Mucosa of stomach (tissue), 1 donor: ENCODE measurements at regions not wholly inside any gene's neighbourhood (a gene's known extent, or its start where the extent isn't known, plus 50 kb on each side); places are given as distances from the start of the nearest gene placed in this dataset.

Experiments
- H3K27me3 ChIP-seq: one replicate; pipeline ENCODE4 v1.7.0; 2013; ENCODE audit warnings: mild to moderate bottlenecking, low read length; ENCODE audit not compliant: control insufficient read depth, insufficient read depth
- H3K36me3 ChIP-seq: one replicate; pipeline ENCODE4 v1.7.0; 2013; ENCODE audit warnings: low read length; ENCODE audit not compliant: control insufficient read depth, insufficient read depth
- H3K4me1 ChIP-seq: one replicate; pipeline ENCODE4 v1.7.0; 2013; ENCODE audit warnings: mild to moderate bottlenecking, low read length; ENCODE audit not compliant: control insufficient read depth, insufficient read depth
- H3K4me3 ChIP-seq: one replicate; pipeline ENCODE4 v1.7.0; 2013; ENCODE audit warnings: low read length
- H3K9ac ChIP-seq: one replicate; pipeline ENCODE4 v1.7.0; 2013; ENCODE audit warnings: mild to moderate bottlenecking, low read length, moderate library complexity
- H3K9me3 ChIP-seq: one replicate; pipeline ENCODE4 v1.7.0; 2013; ENCODE audit warnings: mild to moderate bottlenecking, low read length, moderate library complexity; ENCODE audit not compliant: control insufficient read depth
- donor health status: Pancreatic carcinoma.

GRCh38 chr15:70422342-70422741 is 324.6 kb upstream of the TLE3 start:
- H3K4me1 ChIP-seq: peaks cover 6% of the 10 kb centered on the region
- no peaks in the 10 kb centered on the region for H3K36me3 ChIP-seq
- no peaks in the 10 kb centered on the region for H3K9me3 ChIP-seq
- H3K27me3 ChIP-seq: peaks cover 5% of the 10 kb centered on the region
- H3K4me3 ChIP-seq: no peak overlapping the region
- no peak overlapping the region for H3K9ac ChIP-seq

GRCh38 chr15:70420948-70421482 is 323.3 kb upstream of the TLE3 start:
- Histone ChIP-seq H3K36me3 (no peaks in the 10 kb centered on the region), H3K9ac (no peak overlapping the region), H3K27me3 (peaks cover 5% of the 10 kb centered on the region), H3K9me3 (no peaks in the 10 kb centered on the region), H3K4me3 (no peak overlapping the region), H3K4me1 (peaks cover 6% of the 10 kb centered on the region)

DNA sequence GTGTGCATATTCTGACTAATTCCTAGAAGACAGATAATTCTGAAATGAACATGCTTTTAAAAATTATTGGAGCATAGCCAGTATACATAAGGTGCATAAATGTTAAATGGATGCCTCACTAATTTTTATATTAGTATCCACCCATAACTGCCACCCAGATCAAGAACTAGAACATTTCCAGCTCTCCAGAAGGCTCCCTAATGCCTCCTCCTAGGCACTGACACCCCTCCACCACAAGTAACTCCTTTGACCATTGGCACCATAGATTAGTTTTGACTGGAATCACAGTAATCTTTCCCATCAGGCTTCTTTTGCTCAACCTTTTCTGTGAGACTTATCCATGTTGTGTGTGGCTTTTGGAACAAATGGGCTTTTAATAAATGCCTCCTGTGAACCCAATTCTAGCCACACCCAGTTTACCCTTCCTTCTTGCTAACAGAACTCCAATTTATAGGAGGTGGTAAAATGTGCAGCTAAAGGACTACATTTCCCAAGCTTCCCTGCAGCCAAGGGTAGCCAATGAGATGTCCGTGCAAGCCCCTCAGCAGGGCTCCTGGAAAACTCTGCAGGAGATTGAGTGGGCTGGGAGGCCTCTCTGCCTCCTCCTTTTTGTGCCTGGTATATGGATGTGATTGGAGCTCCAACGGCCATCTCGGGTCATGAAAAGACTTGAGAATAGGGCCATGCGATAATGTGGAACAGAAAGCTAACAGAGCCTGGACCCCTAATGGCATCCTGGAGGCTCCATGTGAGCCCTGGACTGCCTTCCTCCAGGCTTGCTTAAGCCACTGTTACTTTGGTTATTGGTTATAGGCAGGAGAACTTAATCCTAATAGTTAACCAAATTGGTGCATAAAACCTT is 322.6 kb upstream of the TLE3 start:
- Histone ChIP-seq H3K9me3 (no peaks in the 10 kb centered on the region), H3K4me3 (no peak overlapping the region), H3K9ac (no peak overlapping the region), H3K27me3 (peaks cover 5% of the 10 kb centered on the region), H3K4me1 (peaks cover 6% of the 10 kb centered on the region), H3K36me3 (no peaks in the 10 kb centered on the region)

GRCh38 chr15:70418943-70419342 is 321.2 kb upstream of the TLE3 start:
- Histone ChIP-seq H3K36me3 (no peaks in the 10 kb centered on the region), H3K4me3 (no peak overlapping the region), H3K4me1 (peaks cover 6% of the 10 kb centered on the region), H3K9me3 (no peaks in the 10 kb centered on the region), H3K27me3 (peaks cover 5% of the 10 kb centered on the region), H3K9ac (no peak overlapping the region)

DNA sequence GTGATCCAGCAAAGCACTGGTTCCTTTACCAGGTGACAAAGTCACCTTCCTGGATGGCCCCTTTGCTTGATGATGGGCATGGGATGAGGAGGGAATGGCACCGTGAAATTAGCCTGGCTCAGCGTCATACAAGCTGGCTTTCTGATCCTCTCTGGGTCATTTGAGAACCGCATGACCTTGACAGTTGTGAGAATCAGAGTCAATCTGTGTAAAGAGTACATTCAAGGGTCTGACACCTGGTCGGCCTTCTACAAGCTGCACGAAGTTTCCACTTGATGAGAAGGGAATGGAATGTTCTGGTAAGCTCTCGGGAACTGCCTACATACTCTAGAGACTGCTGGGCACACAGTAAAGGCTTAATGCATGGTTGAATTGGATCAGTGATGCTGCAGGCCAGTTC is 319.8 kb upstream of the TLE3 start:
- Histone ChIP-seq H3K9ac (no peak overlapping the region), H3K4me3 (no peak overlapping the region), H3K9me3 (no peaks in the 10 kb centered on the region), H3K27me3 (peaks cover 5% of the 10 kb centered on the region), H3K4me1 (peaks cover 6% of the 10 kb centered on the region), H3K36me3 (no peaks in the 10 kb centered on the region)

DNA sequence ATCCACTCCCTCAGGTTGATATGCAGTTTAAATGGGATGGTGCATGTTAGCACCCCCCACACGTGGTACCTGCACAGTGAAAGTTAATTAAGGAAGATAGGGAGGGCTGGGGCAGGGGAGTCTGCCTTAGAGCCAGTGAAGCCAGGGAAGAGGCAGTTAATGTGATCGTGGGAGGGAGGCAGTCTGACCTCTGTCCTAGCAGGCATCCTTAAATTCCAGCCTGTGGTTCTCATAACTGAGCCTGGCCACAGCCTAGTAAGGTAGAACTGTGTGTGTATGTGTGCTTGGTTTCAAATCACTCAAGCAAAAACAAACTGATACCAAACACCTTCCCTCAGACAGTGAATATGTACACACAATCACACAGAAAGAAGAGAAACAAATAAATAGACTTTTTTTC is 319.1 kb upstream of the TLE3 start:
- Histone ChIP-seq H3K4me3 (no peak overlapping the region), H3K4me1 (peaks cover 6% of the 10 kb centered on the region), H3K9ac (no peak overlapping the region), H3K9me3 (no peaks in the 10 kb centered on the region), H3K36me3 (no peaks in the 10 kb centered on the region), H3K27me3 (peaks cover 5% of the 10 kb centered on the region)

DNA sequence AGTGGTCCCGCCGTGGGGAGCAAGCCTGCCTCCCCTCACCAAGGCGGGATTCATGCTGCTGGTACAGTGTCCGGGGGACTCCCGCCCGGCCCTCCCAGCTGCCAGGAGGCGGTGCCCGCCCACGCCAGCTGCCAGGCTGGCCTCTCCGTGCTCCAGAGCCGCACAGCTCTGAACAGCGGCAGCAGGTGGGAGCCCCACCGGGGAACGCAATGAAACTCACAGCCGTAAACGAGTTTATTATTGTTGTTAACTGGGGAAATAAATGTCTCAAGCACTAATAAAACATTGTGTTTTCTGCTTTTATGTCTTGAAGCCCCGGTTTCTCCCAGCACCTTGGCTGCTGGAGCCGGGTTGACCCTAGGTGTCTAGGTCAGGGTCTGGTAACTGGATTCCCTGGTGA is 317.7 kb upstream of the TLE3 start:
- Histone ChIP-seq H3K9me3 (no peaks in the 10 kb centered on the region), H3K4me1 (peaks cover 3% of the 10 kb centered on the region), H3K36me3 (no peaks in the 10 kb centered on the region), H3K27me3 (peaks cover 2% of the 10 kb centered on the region), H3K9ac (no peak overlapping the region), H3K4me3 (no peak overlapping the region)

GRCh38 chr15:70414626-70415025 is 316.9 kb upstream of the TLE3 start:
- H3K36me3 ChIP-seq: no peaks in the 10 kb centered on the region
- H3K4me1 ChIP-seq: no peaks in the 10 kb centered on the region
- H3K9me3 ChIP-seq: no peaks in the 10 kb centered on the region
- no peak overlapping the region for H3K4me3 ChIP-seq
- H3K27me3 ChIP-seq: no peaks in the 10 kb centered on the region
- no peak overlapping the region for H3K9ac ChIP-seq

- H3K27me3 ChIP-seq: peaks cover 3% of the 10 kb centered on the region
Observed at GRCh38 chr15:70412794-70413193, 315.1 kb upstream of the TLE3 start.

GRCh38 chr15:70411143-70411863 is 313.6 kb upstream of the TLE3 start:
- H3K27me3 ChIP-seq: peaks cover 3% of the 10 kb centered on the region
- no peaks in the 10 kb centered on the region for H3K9me3 ChIP-seq
- H3K4me3 ChIP-seq: no peak overlapping the region
- no peak overlapping the region for H3K9ac ChIP-seq
- no peaks in the 10 kb centered on the region for H3K4me1 ChIP-seq
- H3K36me3 ChIP-seq: no peaks in the 10 kb centered on the region

More at GRCh38 chr15:70412794-70413193, 315.1 kb upstream of the TLE3 start:
- H3K9ac ChIP-seq: no peak overlapping the region
- no peaks in the 10 kb centered on the region for H3K4me1 ChIP-seq
- no peaks in the 10 kb centered on the region for H3K36me3 ChIP-seq
- no peaks in the 10 kb centered on the region for H3K9me3 ChIP-seq
- no peak overlapping the region for H3K4me3 ChIP-seq

DNA sequence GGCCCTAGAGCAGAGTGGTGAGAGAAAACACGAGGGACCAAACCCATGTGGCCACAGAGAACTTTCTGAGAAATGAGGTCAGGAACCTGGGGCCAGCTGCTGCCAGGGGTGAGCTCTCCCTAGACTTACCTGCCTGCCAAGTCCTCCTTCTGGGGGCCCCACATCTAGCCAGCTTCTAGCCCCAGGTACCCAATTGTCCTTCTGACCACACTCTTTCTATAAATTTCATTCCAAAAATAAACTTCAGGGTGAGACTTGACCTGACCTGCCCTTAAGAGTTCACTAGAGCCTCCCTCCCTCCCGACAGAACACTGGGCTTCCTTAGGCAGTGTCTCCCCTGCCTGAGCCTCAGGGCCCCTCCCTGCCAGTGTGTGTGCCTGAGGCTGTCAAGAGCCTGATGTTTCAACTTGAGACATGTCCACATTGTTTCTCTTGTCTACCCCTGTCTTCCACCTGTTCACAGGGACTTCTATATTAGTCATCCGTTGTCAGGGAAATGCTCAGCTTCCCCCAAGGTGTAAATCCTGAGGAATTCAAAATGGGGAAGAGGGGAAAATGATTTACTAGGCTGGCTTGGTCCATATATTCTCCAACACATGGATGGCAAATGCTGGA is 312.8 kb upstream of the TLE3 start:
- Histone ChIP-seq H3K27me3 (peaks cover 3% of the 10 kb centered on the region), H3K9ac (no peak overlapping the region), H3K4me3 (no peak overlapping the region), H3K4me1 (no peaks in the 10 kb centered on the region), H3K36me3 (no peaks in the 10 kb centered on the region), H3K9me3 (no peaks in the 10 kb centered on the region)

DNA sequence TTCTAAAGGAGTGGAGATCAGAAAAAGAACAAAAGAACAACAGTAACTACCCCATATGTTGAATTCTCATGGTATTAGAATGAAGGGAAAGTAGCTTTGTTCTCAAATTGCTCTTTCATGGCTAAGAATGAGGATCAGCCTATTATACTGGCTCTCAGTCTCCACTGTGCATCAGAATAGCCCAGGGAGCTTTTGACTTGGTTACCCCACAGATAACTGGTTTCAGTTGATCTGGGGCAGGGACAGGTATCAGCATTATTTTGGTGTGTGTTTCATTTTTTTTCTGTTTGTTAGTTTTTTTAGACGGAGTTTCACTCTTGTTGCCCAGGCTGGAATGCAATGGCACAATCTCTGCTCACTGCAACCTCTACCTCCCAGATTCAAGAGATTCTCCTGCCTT is 311.7 kb upstream of the TLE3 start:
- no peaks in the 10 kb centered on the region for H3K9me3 ChIP-seq
- H3K36me3 ChIP-seq: no peaks in the 10 kb centered on the region
- no peaks in the 10 kb centered on the region for H3K4me1 ChIP-seq

More for the DNA sequence above, 311.7 kb upstream of the TLE3 start:
- Histone ChIP-seq H3K9ac (no peak overlapping the region), H3K27me3 (peaks cover 3% of the 10 kb centered on the region), H3K4me3 (no peak overlapping the region)
